Esophagus muscularis mucosa (tissue), 4 donors: ENCODE measurements at regions not wholly inside any gene's neighbourhood (a gene's known extent, or its start where the extent isn't known, plus 50 kb on each side); places are given as distances from the start of the nearest gene placed in this dataset.

Experiments used
- EP300 ChIP-seq: sonication (generic); formaldehyde crosslinking; IDR thresholded peaks from one replicate; pipeline ENCODE4 v1.6.1; 2017; ENCODE audit warnings: antibody characterized with exemption
- POLR2A ChIP-seq: fragments of 450-650 bp; IDR thresholded peaks from one replicate; pipeline ENCODE4 v1.6.1; 2017; ENCODE audit warnings: antibody characterized with exemption, moderate library complexity, mild to moderate bottlenecking, low read depth
- POLR2AphosphoS5 ChIP-seq, 2 donors: sonication (generic); formaldehyde crosslinking; IDR thresholded peaks; one replicate each; pipeline ENCODE4 v1.6.1; 2017; ENCODE audit warnings: antibody characterized with exemption in 2 of 2
- TF ChIP-seq, protein P1 (sequence below), 3 experiments: fragments of 200-600 bp in 2 of 3; fragments of 450-650 bp in 1 of 3; sonication (generic) in 2 of 3; IDR thresholded peaks; one replicate each; pipeline ENCODE4 v1.5.1; 2017 to 2019; ENCODE audit warnings: antibody characterized with exemption in 3 of 3, mild to moderate bottlenecking in 2 of 3, moderate library complexity in 1 of 3

DNA sequence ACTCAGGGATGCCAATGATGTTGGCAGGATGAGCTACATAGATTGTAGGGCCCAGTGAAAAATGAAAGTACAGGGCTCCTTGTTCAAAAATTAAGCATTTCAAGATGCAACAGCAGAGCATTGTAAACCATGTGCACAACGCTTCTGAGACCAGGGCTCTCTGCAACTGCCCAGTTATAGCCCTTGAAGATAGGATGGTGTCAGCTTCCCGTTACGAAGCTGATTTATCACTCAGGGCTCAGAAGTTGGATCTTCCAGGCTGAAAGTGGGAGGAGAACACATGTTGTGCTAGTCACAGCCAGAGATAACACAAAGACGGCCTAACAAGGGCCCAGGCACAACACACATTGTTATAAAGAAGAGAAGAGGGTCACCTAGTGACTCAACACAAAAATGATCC, 466.7 kb downstream of the TUBA3C start:
- TF ChIP-seq POLR2A = no peak
- TF ChIP-seq, protein P1, sequence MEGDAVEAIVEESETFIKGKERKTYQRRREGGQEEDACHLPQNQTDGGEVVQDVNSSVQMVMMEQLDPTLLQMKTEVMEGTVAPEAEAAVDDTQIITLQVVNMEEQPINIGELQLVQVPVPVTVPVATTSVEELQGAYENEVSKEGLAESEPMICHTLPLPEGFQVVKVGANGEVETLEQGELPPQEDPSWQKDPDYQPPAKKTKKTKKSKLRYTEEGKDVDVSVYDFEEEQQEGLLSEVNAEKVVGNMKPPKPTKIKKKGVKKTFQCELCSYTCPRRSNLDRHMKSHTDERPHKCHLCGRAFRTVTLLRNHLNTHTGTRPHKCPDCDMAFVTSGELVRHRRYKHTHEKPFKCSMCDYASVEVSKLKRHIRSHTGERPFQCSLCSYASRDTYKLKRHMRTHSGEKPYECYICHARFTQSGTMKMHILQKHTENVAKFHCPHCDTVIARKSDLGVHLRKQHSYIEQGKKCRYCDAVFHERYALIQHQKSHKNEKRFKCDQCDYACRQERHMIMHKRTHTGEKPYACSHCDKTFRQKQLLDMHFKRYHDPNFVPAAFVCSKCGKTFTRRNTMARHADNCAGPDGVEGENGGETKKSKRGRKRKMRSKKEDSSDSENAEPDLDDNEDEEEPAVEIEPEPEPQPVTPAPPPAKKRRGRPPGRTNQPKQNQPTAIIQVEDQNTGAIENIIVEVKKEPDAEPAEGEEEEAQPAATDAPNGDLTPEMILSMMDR (IDR thresholded peaks at IDR 0.05) = no peak
- TF ChIP-seq POLR2AphosphoS5 (IDR thresholded peaks at IDR 0.05) = no peak
- no peak for TF ChIP-seq EP300
